Thyroid gland (tissue), 4 donors: ENCODE measurements at regions not wholly inside any gene's neighbourhood (a gene's known extent, or its start where the extent isn't known, plus 50 kb on each side); places are given as distances from the start of the nearest gene placed in this dataset.

Experiments used
- DNase-seq, 2 donors: peaks; one replicate each; pipeline ENCODE4 v3.0.0-alpha.2; 2019
- H3K27ac ChIP-seq, 3 donors: fragments of 200-600 bp; sonication (generic); 1 replicate in 2 of 3; 2 replicates in 1 of 3; pipeline ENCODE4 v1.5.1; 2016 to 2019; ENCODE audit warnings: mild to moderate bottlenecking in 1 of 3, moderate library complexity in 1 of 3
- H3K27me3 ChIP-seq: fragments of 200-600 bp; sonication (generic); one replicate; pipeline ENCODE4 v1.5.1; 2019
- H3K36me3 ChIP-seq, 2 donors: fragments of 200-600 bp; sonication (generic); one replicate each; pipeline ENCODE4 v1.5.1; 2016 to 2019
- H3K4me1 ChIP-seq, 2 donors: fragments of 200-600 bp; sonication (generic); one replicate each; pipeline ENCODE4 v1.5.1; 2017 to 2019
- H3K4me3 ChIP-seq, 3 donors: fragments of 200-600 bp; sonication (generic); replicated peaks in 1 of 3; 1 replicate in 2 of 3; 2 replicates in 1 of 3; pipeline ENCODE4 v1.5.1; 2016; ENCODE audit warnings: mild to moderate bottlenecking in 1 of 3
- H3K9me3 ChIP-seq: fragments of 200-600 bp; sonication (generic); one replicate; pipeline ENCODE4 v1.5.1; 2017
- CTCF ChIP-seq, 6 experiments: fragments of 200-600 bp in 3 of 6; fragments of 450-650 bp in 3 of 6; sonication (generic) in 3 of 6; IDR thresholded peaks; one replicate each; pipeline ENCODE4 v1.5.1; 2016 to 2019; ENCODE audit warnings: antibody characterized with exemption in 6 of 6, mild to moderate bottlenecking in 2 of 6, inconsistent platforms in 1 of 6, moderate library complexity in 1 of 6
- POLR2A ChIP-seq, 2 donors: fragments of 450-650 bp; IDR thresholded peaks; one replicate each; pipeline ENCODE4 v1.6.1; 2017; ENCODE audit warnings: antibody characterized with exemption in 2 of 2, mild to moderate bottlenecking in 2 of 2, moderate library complexity in 1 of 2
- WGBS, 2 donors: methylation state at CpG; one replicate each; pipeline ENCODE4 v1.1.5; 2017; 5-methylcytosine and 5-hydroxymethylcytosine counted together
- intact Hi-C: fragments of 100-400 bp; cut with DNase I; formaldehyde crosslinking; loops from one replicate; pipeline ENCODE4 v1.15.1; 2023

GRCh38 chr2:64875368-64875767 lies 113.8 kb upstream of the SLC1A4 start:
- Histone ChIP-seq H3K9me3 (no peaks in the 10 kb centered on the region), H3K36me3 (no peaks in the 10 kb centered on the region), H3K4me3 (no peak overlapping the region), H3K27ac (no peak overlapping the region), H3K27me3 (no peaks in the 10 kb centered on the region), H3K4me1 (peaks cover 3 to 9% of the 10 kb centered on the region in 2 donors)
- no peak for TF ChIP-seq POLR2A (IDR thresholded peaks at IDR 0.05)
- no peak for DNase-seq
- intact Hi-C loops = no loop called here
- WGBS, 2 donors = 78 to 80% methylated on average over 2 of the region's 2 CpGs

DNA sequence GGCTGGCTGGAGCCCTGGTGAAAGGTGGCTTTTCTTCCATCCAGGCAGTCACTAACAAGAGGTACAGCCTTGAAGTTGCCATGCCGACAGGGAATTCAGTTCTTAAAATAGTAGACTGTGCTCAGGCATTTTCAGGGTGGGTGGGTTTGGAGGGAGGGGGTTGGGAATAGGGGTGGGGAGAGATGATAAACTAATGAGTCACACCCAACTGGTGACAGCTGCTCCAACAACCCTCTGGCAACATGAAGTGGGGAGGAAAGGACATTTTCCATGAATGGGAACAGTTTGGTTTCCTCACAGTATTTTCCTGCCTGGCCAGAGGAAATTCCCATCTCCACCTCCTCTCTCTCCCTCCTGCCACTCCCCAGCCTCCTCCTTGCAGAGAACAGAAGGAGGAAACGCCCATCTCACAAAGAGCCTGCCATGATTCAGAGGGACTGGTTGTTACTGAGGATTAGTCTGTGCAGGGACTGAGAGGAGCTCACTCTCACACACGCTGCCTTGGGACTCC lies 113.0 kb upstream of the SLC1A4 start:
- TF ChIP-seq POLR2A (IDR thresholded peaks at IDR 0.05) (no peak), CTCF (IDR thresholded peaks at IDR 0.05) (no peak)
- no peak overlapping the region for H3K27ac ChIP-seq
- H3K4me3 ChIP-seq = no peak overlapping the region
- H3K36me3 ChIP-seq = no peaks in the 10 kb centered on the region
- WGBS, 2 donors = 20 to 31% methylated on average over 3 of the region's 3 CpGs
- DNase-seq = no peak
- H3K9me3 ChIP-seq = no peaks in the 10 kb centered on the region
- peaks cover 3 to 9% of the 10 kb centered on the region in 2 donors for H3K4me1 ChIP-seq
- H3K27me3 ChIP-seq = no peaks in the 10 kb centered on the region
- intact Hi-C loops = no loop called here

DNA sequence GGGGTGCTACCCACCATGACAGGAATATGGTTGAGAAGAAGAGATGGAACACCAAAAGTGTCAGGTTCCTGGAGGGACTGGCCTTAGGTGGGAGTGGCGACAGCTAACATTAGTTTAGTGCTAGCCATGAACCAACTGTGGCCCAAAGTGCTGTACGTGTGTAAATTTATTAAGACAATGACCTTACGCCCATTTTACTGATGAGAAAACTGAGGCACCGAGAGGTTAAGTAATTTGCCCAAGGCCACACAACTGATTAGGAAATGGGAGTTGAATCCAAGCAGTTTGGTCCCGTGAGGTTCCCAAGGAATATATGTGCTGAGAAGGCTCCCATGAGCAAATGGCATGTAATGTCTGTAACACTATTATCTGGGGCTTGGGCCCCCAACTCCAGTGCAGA lies 109.5 kb upstream of the SLC1A4 start:
- no peak overlapping the region for H3K4me3 ChIP-seq
- no peaks in the 10 kb centered on the region for H3K9me3 ChIP-seq
- intact Hi-C loops = no loop called here
- H3K36me3 ChIP-seq = no peaks in the 10 kb centered on the region
- no peak for DNase-seq
- no peaks in the 10 kb centered on the region for H3K27me3 ChIP-seq
- H3K4me1 ChIP-seq = peaks cover 0 to 9% of the 10 kb centered on the region in 2 donors
- TF ChIP-seq POLR2A (IDR thresholded peaks at IDR 0.05) = no peak
- no peak for TF ChIP-seq CTCF (IDR thresholded peaks at IDR 0.05)
- 83 to 97% methylated on average over 5 of the region's 5 CpGs for WGBS, 2 donors
- H3K27ac ChIP-seq = no peak overlapping the region

- H3K9me3 ChIP-seq = no peaks in the 10 kb centered on the region
- no peaks in the 10 kb centered on the region for H3K36me3 ChIP-seq
- 77 to 83% methylated on average over 9 to 11 of the region's 12 CpGs for WGBS, 2 donors
- H3K4me3 ChIP-seq = no peak overlapping the region
- no peaks in the 10 kb centered on the region for H3K27me3 ChIP-seq
- no peak overlapping the region for H3K27ac ChIP-seq
- TF ChIP-seq CTCF (IDR thresholded peaks at IDR 0.05) (no peak), POLR2A (IDR thresholded peaks at IDR 0.05) (no peak)
- H3K4me1 ChIP-seq = peaks cover 0 to 9% of the 10 kb centered on the region in 2 donors
- DNase-seq = no peak
- intact Hi-C loops = no loop called here
Measured at GRCh38 chr2:64880193-64880951, 108.8 kb upstream of the SLC1A4 start.

DNA sequence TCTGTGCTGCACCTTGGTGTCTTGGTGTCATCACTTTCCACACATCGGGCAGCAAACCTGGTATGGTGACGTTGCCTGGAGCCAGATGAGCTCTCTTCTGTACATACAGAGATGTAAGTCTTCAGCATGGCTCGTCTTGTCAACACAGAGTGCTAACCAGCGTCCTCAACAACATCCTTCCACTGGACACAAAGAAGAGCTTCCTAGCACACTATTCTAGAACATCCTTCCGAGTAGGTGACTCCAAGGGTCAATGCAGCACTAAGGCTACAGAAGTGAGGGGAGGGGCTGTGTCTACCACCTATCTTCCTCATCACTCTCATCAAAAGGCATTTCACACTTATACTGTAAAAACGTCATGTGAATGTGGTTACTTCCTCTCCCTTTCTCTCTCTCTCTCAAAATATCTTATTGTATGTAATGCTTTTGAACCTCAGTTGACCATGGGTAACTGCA lies 108.1 kb upstream of the SLC1A4 start:
- WGBS, 2 donors = 83 to 88% methylated on average over 6 of the region's 6 CpGs
- peaks cover 0 to 8% of the 10 kb centered on the region in 2 donors for H3K4me1 ChIP-seq
- H3K27me3 ChIP-seq = no peaks in the 10 kb centered on the region
- DNase-seq = no peak
- TF ChIP-seq CTCF (IDR thresholded peaks at IDR 0.05) (no peak), POLR2A (IDR thresholded peaks at IDR 0.05) (no peak)
- no peaks in the 10 kb centered on the region for H3K9me3 ChIP-seq
- H3K27ac ChIP-seq = no peak overlapping the region
- intact Hi-C loops = no loop called here
- no peaks in the 10 kb centered on the region for H3K36me3 ChIP-seq
- no peak overlapping the region for H3K4me3 ChIP-seq
